Heart left ventricle (tissue), 16 donors: ENCODE measurements at regions not wholly inside any gene's neighbourhood (a gene's known extent, or its start where the extent isn't known, plus 50 kb on each side); places are given as distances from the start of the nearest gene placed in this dataset.

Source experiments
- ATAC-seq, 4 donors: fragments of 200-7000 bp; cut with Tn5 transposase; one replicate each; pipeline ENCODE4 v1.9.1; 2020 to 2022; ENCODE audit warnings: moderate library complexity in 4 of 4, mild to moderate bottlenecking in 3 of 4, moderate number of reproducible peaks in 1 of 4
- DNase-seq, 5 donors: peaks; one replicate each; pipeline ENCODE4 v3.0.0-alpha.2; 2020
- H3K27ac ChIP-seq, 12 donors: fragments of 200-600 bp; sonication (generic) in 4 of 12; one replicate each; pipeline versions ENCODE4 v1.5.0 to v1.8.0; 2016 to 2022; ENCODE audit warnings: mild to moderate bottlenecking in 2 of 12
- H3K27me3 ChIP-seq, 9 donors: fragments of 200-600 bp; sonication (generic) in 2 of 9; one replicate each; pipeline versions ENCODE4 v1.5.1 to v1.8.0; 2016 to 2022; ENCODE audit warnings: mild to moderate bottlenecking in 3 of 9
- H3K36me3 ChIP-seq, 9 donors: fragments of 200-600 bp; sonication (generic) in 2 of 9; one replicate each; pipeline versions ENCODE4 v1.5.0 to v1.8.0; 2018 to 2022; ENCODE audit warnings: mild to moderate bottlenecking in 2 of 9
- H3K4me1 ChIP-seq, 12 donors: fragments of 200-600 bp; sonication (generic) in 4 of 12; one replicate each; pipeline versions ENCODE4 v1.5.0 to v1.8.0; 2016 to 2022; ENCODE audit warnings: mild to moderate bottlenecking in 3 of 12
- H3K4me3 ChIP-seq, 12 donors: fragments of 200-600 bp; sonication (generic) in 4 of 12; one replicate each; pipeline versions ENCODE4 v1.5.0 to v1.8.0; 2017 to 2022; ENCODE audit warnings: mild to moderate bottlenecking in 9 of 12, moderate library complexity in 4 of 12
- H3K9me3 ChIP-seq, 12 donors: fragments of 200-600 bp; sonication (generic) in 4 of 12; one replicate each; pipeline versions ENCODE4 v1.5.0 to v1.8.0; 2016 to 2022; ENCODE audit warnings: mild to moderate bottlenecking in 1 of 12
- POLR2A ChIP-seq, 2 donors: fragments of 450-650 bp; IDR thresholded peaks; one replicate each; pipeline ENCODE4 v1.6.1; 2017; ENCODE audit warnings: antibody characterized with exemption in 2 of 2, mild to moderate bottlenecking in 2 of 2, moderate library complexity in 2 of 2
- WGBS, 4 donors: extraction: QIAGEN DNeasy Blood & Tissue Kit in 2 of 4; methylation state at CpG; one replicate each; pipeline versions ENCODE4 v1.1.5 to v1.1.7; 2013 to 2018; 5-methylcytosine and 5-hydroxymethylcytosine counted together
- intact Hi-C, 10 donors: fragments of 100-400 bp; cut with DNase I; formaldehyde crosslinking; loops; one replicate each; pipeline versions ENCODE4 v1.11.1 to v1.14.2; 2022
- TF ChIP-seq, protein P1 (sequence below), 12 donors: fragments of 200-600 bp; sonication (generic) in 4 of 12; IDR thresholded peaks; one replicate each; pipeline versions ENCODE4 v1.5.0 to v1.8.0; 2018 to 2022; ENCODE audit warnings: antibody characterized with exemption in 12 of 12, mild to moderate bottlenecking in 5 of 12
- donor health status: ischemic (EF 13 %, LVEDD 7.1; RV severe dilation, severe dysfunction).
- donor health status: healthy with polysubstance abuse.
- donor health status: DM: no; HTN: yes; CAD: no.
- donor health status: DM: no; HTN: no; CAD: no.
- donor health status: ischemic (EF 25% LVEDD 6.9; RV normal size, moderate dysfunction).
- donor health status: ischemic (EF 25% LVEDD 5.7; RV mildly dilated, moderate dysfunction).
- donor health status: healthy.
- donor health status: DM: yes; HTN: yes; CAD: no.
- donor health status: ischemic (EF 35%, LVEDD 5.7; RV mildly dilated, moderate dysfunction).
- donor health status: nonischemic (EF 11% LVEDD 7.7; RV severe dilation, severe dysfunction).
- donor health status: DM: yes; HTN: yes; CAD: no.
- donor health status: PGD.
- donor health status: ischemic (EF 29% LVEDD 5.4; RV normal size, mild dysfunction).
- donor health status: nonischemic (EF 23%, LVEDD 6.1; RV moderate dilation, normal function).

DNA sequence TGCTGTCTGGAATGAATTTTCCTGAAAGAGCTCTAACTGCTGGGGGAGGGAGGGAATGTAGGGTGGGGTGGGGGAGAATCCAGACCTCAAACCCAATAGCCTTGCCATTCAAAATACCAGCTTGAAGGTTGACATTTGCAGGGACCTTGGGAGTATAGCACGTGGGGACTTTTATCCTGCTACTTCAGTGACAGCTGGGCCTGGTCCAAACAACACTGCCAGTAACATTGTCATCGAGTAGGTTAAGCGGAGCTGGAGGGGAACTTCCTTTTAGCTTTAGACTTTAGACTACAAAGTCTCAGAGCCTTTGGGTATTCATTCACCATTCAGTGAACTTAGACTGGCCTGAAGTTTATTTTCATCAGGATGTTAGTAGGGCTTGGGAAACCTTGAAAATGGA is 248.7 kb downstream of the MEIS1 start:
- intact Hi-C loops, result loop anchor here in 1 of 10 donors (10.0 kb wide), 1 partner anchor 259 kb away; no protein-coding TSS in a partner anchor
- Histone ChIP-seq H3K4me1 (peaks cover 0 to 12% (median 0%) of the 10 kb centered on the region in 12 donors), H3K27ac (no peak overlapping the region), H3K27me3 (peaks cover 0 to 6% (median 0%) of the 10 kb centered on the region in 9 donors), H3K9me3 (no peaks in the 10 kb centered on the region), H3K4me3 (no peak overlapping the region), H3K36me3 (no peaks in the 10 kb centered on the region)
- DNase-seq (peak in 4 of 5 donors; percentile 23 to 71 (median 47)), ATAC-seq (peak in 3 of 4 donors; percentile 87 to 96 (median 91))
- TF ChIP-seq, protein P1, sequence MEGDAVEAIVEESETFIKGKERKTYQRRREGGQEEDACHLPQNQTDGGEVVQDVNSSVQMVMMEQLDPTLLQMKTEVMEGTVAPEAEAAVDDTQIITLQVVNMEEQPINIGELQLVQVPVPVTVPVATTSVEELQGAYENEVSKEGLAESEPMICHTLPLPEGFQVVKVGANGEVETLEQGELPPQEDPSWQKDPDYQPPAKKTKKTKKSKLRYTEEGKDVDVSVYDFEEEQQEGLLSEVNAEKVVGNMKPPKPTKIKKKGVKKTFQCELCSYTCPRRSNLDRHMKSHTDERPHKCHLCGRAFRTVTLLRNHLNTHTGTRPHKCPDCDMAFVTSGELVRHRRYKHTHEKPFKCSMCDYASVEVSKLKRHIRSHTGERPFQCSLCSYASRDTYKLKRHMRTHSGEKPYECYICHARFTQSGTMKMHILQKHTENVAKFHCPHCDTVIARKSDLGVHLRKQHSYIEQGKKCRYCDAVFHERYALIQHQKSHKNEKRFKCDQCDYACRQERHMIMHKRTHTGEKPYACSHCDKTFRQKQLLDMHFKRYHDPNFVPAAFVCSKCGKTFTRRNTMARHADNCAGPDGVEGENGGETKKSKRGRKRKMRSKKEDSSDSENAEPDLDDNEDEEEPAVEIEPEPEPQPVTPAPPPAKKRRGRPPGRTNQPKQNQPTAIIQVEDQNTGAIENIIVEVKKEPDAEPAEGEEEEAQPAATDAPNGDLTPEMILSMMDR (IDR thresholded peaks at IDR 0.05), result no peak
- TF ChIP-seq POLR2A (IDR thresholded peaks at IDR 0.05), result no peak
- 16 to 22% (median 17%) methylated on average over 3 of the region's 3 CpGs for WGBS, 4 donors

DNA sequence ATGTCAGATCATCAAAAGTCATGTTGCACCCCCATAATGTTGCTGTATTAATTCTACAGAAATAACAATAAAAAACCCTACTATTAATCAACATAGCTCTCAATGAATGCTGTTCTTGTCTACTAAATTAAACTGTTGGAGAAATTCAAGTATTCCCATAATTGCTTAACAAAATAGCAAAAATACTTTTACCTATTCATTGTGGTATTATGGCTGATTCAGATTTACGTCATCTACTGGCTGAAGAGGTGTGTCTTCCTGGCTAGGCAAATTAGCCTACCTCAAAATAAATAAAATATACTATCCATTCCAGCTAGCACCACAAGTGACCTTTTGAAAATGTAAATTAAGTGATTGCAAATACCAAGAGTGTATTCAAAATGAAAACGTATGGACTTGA is 249.4 kb downstream of the MEIS1 start:
- peaks cover 0 to 12% (median 0%) of the 10 kb centered on the region in 12 donors for H3K4me1 ChIP-seq
- WGBS, 4 donors, result 84 to 91% (median 87%) methylated on average over 2 of the region's 2 CpGs
- TF ChIP-seq, protein P1 (IDR thresholded peaks at IDR 0.05), result no peak
- TF ChIP-seq POLR2A (IDR thresholded peaks at IDR 0.05), result no peak
- peaks cover 0 to 6% (median 0%) of the 10 kb centered on the region in 9 donors for H3K27me3 ChIP-seq
- ATAC-seq (no peak), DNase-seq (no peak)
- H3K9me3 ChIP-seq, result no peaks in the 10 kb centered on the region
- intact Hi-C loops, result loop anchor here in 1 of 10 donors (10.0 kb wide), 1 partner anchor 259 kb away; no protein-coding TSS in a partner anchor
- no peak overlapping the region for H3K27ac ChIP-seq
- no peaks in the 10 kb centered on the region for H3K36me3 ChIP-seq
- no peak overlapping the region for H3K4me3 ChIP-seq

DNA sequence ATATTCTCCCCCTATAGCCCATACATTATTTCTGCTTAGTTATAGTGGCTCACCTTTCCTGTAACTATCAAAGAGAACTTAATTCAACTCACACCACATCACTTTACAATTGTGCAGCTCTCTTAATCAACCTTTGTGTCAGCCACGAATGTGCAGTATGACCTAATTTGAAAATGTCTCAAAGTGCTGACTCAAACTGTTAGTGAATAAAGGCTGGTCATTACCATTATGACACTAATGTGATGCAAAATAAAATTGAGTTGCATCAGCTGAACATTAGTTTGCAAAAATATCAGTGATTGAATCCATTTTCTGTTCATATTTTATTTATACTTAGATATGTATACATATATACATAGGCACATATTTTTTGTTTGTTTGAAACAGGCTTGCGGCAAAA is 251.8 kb downstream of the MEIS1 start:
- DNase-seq (no peak), ATAC-seq (no peak)
- Histone ChIP-seq H3K36me3 (no peaks in the 10 kb centered on the region), H3K27me3 (peaks cover 0 to 15% (median 0%) of the 10 kb centered on the region in 9 donors), H3K27ac (peak overlapping the region in 1 of 12 donors; percentile 81), H3K9me3 (no peaks in the 10 kb centered on the region), H3K4me1 (peaks cover 0 to 12% (median 0%) of the 10 kb centered on the region in 12 donors), H3K4me3 (no peak overlapping the region)
- intact Hi-C loops, result loop anchor here in 1 of 10 donors (10.0 kb wide), 1 partner anchor 262 kb away; no protein-coding TSS in a partner anchor
- 62 to 75% (median 70%) methylated on average over 2 of the region's 2 CpGs for WGBS, 4 donors
- TF ChIP-seq, protein P1 (IDR thresholded peaks at IDR 0.05), result no peak
- TF ChIP-seq POLR2A (IDR thresholded peaks at IDR 0.05), result no peak

DNA sequence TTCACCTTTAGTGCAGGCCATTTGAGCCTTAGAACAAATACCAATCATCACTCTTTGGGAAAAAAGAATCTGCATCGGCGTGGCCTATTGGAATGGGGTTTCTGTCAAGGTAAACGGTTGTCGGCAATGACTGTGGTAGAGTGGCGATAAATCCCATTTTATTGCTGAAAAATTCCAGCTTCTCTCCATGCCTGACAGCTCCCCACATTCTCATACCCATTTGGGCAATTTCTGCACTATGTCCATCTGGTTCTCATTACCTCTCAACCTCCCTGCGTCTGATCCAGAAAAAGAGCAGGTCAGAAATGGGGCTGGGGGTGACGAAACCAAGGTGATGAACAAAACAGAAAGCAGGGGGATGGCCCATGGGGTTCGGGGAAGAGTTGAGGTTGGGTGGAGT is 254.0 kb downstream of the MEIS1 start:
- H3K27ac ChIP-seq, result peak overlapping the region in 1 of 12 donors; percentile 81
- H3K27me3 ChIP-seq, result peaks cover 0 to 19% (median 0%) of the 10 kb centered on the region in 9 donors
- ATAC-seq, result no peak
- no peak for DNase-seq
- no peaks in the 10 kb centered on the region for H3K36me3 ChIP-seq
- no peak overlapping the region for H3K4me3 ChIP-seq
- peaks cover 0 to under 1% (median 0%) of the 10 kb centered on the region in 12 donors for H3K4me1 ChIP-seq
- H3K9me3 ChIP-seq, result no peaks in the 10 kb centered on the region
- TF ChIP-seq, protein P1 (IDR thresholded peaks at IDR 0.05), result no peak
- TF ChIP-seq POLR2A (IDR thresholded peaks at IDR 0.05), result no peak
- 79 to 90% (median 85%) methylated on average over 8 of the region's 8 CpGs for WGBS, 4 donors
- intact Hi-C loops, result loop anchor here in 1 of 10 donors (10.0 kb wide), 1 partner anchor 264 kb away; no protein-coding TSS in a partner anchor
